ENCODE measurements at regions not wholly inside any gene's neighbourhood (a gene's known extent, or its start where the extent isn't known, plus 50 kb on each side); places are given as distances from the start of the nearest gene placed in this dataset.

DNA sequence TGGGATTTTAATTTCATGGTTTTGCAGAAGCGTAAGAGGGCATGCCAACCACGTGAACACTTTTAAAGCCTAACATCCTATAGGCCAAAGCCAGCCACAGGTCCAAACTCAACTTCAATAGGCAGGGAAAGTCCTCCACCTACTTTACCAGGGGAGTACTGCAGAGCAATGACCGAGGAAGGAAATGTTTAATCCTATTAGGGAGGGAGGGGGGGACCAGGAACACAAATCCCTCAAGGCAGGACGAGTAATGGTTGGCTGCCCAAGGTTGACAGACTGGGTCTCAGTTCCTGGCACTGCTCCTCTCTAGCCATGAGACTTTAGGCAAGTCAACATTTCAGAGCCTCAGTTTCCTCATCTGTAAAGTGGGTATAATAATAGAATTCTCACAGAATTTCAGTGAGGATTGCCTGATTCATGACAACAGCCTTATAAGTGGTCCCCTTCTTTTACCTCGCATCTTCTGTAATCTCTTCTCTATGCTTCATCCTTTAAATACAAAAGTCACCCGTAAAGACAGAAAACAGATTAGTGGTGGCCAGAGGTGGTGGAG is 315.8 kb downstream of the HAPSTR1 start:
- H3K27me3 ChIP-seq = no peaks in the 10 kb centered on the region
- intact Hi-C loops (cut with DNase I) = no loop called here
- ATAC-seq = no peak
- no peaks in the 10 kb centered on the region for H3K36me3 ChIP-seq (replicated peaks in 1 of 2; ENCODE audit: insufficient read depth in 1 of 2, low read depth in 2 of 2)
- peaks cover under 1% of the 10 kb centered on the region for H3K4me1 ChIP-seq
- no peak for DNase-seq
- no peak overlapping the region for H3K4me3 ChIP-seq
- TF ChIP-seq, protein P1, sequence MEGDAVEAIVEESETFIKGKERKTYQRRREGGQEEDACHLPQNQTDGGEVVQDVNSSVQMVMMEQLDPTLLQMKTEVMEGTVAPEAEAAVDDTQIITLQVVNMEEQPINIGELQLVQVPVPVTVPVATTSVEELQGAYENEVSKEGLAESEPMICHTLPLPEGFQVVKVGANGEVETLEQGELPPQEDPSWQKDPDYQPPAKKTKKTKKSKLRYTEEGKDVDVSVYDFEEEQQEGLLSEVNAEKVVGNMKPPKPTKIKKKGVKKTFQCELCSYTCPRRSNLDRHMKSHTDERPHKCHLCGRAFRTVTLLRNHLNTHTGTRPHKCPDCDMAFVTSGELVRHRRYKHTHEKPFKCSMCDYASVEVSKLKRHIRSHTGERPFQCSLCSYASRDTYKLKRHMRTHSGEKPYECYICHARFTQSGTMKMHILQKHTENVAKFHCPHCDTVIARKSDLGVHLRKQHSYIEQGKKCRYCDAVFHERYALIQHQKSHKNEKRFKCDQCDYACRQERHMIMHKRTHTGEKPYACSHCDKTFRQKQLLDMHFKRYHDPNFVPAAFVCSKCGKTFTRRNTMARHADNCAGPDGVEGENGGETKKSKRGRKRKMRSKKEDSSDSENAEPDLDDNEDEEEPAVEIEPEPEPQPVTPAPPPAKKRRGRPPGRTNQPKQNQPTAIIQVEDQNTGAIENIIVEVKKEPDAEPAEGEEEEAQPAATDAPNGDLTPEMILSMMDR (IDR thresholded peaks at IDR 0.05) = no peak
- no peak for TF ChIP-seq POLR2A (IDR thresholded peaks at IDR 0.05)
- no peak overlapping the region for H3K27ac ChIP-seq
- H3K9me3 ChIP-seq = peaks cover 0 to 4% (median 0%) of the 10 kb centered on the region in 3 donors
- WGBS, 2 donors = 81 to 86% methylated on average over 6 of the region's 6 CpGs

GRCh38 chr16:9408297-9408878 is 316.9 kb downstream of the HAPSTR1 start:
- no peak for TF ChIP-seq POLR2A (IDR thresholded peaks at IDR 0.05)
- TF ChIP-seq, protein P1 (IDR thresholded peaks at IDR 0.05) = no peak
- no peaks in the 10 kb centered on the region for H3K27me3 ChIP-seq
- no peak for DNase-seq
- intact Hi-C loops (cut with DNase I) = no loop called here
- no peaks in the 10 kb centered on the region for H3K36me3 ChIP-seq (replicated peaks in 1 of 2; ENCODE audit: insufficient read depth in 1 of 2, low read depth in 2 of 2)
- H3K27ac ChIP-seq = no peak overlapping the region
- 63 to 68% methylated on average over 9 of the region's 9 CpGs for WGBS, 2 donors
- peaks cover 12% of the 10 kb centered on the region for H3K4me1 ChIP-seq
- no peak for ATAC-seq
- peaks cover 0 to 4% (median 0%) of the 10 kb centered on the region in 3 donors for H3K9me3 ChIP-seq
- no peak overlapping the region for H3K4me3 ChIP-seq

GRCh38 chr16:9409560-9410493 is 318.4 kb downstream of the HAPSTR1 start:
- TF ChIP-seq, protein P1 (IDR thresholded peaks at IDR 0.05) = no peak
- TF ChIP-seq POLR2A (IDR thresholded peaks at IDR 0.05) = no peak
- Histone ChIP-seq H3K4me3 (no peak overlapping the region), H3K27me3 (no peaks in the 10 kb centered on the region), H3K4me1 (peaks cover 17% of the 10 kb centered on the region), H3K9me3 (peaks cover 0 to 4% (median 0%) of the 10 kb centered on the region in 3 donors), H3K27ac (no peak overlapping the region), H3K36me3 (replicated peaks in 1 of 2; ENCODE audit: insufficient read depth in 1 of 2, low read depth in 2 of 2) (no peaks in the 10 kb centered on the region)
- no peak for ATAC-seq
- intact Hi-C loops (cut with DNase I) = no loop called here
- 77% methylated on average over 10 of the region's 10 CpGs for WGBS, 2 donors
- no peak for DNase-seq

DNA sequence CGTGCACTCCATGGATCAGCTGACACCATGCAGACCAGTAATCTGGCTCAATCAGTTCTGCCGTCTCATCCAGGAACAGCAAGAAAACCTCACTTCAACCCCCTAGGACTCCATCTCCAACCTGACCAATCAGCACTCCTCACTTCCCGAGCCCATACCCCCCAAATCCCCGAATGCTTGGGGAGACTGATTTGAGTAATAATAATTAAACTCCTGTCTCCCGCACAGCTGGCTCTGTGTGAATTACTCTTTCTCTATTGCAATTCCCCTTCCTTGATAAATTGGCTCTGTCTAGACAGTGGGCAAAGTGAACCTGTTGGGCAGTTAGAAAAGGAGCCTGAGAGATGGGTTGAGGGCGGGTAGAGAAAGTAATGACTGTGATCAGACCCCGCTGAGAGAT is 320.0 kb downstream of the HAPSTR1 start:
- 81 to 88% methylated on average over 7 of the region's 7 CpGs for WGBS, 2 donors
- Histone ChIP-seq H3K9me3 (peaks cover 0 to 4% (median 0%) of the 10 kb centered on the region in 3 donors), H3K27me3 (no peaks in the 10 kb centered on the region), H3K4me1 (peaks cover 17% of the 10 kb centered on the region), H3K4me3 (no peak overlapping the region), H3K36me3 (replicated peaks in 1 of 2; ENCODE audit: insufficient read depth in 1 of 2, low read depth in 2 of 2) (no peaks in the 10 kb centered on the region), H3K27ac (no peak overlapping the region)
- TF ChIP-seq, protein P1 (IDR thresholded peaks at IDR 0.05) = no peak
- TF ChIP-seq POLR2A (IDR thresholded peaks at IDR 0.05) = no peak
- ATAC-seq (no peak), DNase-seq (no peak)
- intact Hi-C loops (cut with DNase I) = no loop called here

Measured in body of pancreas (tissue), 4 donors.